LoVo (cell line): ENCODE measurements at regions not wholly inside any gene's neighbourhood (a gene's known extent, or its start where the extent isn't known, plus 50 kb on each side); places are given as distances from the start of the nearest gene placed in this dataset.
"Not testable (repeated sequence)": the region's sequence is repeated elsewhere in the genome, so short reads cannot be mapped to it uniquely, and the experiment has no call there.

Source experiments
- DNase-seq: peaks from one replicate; pipeline ENCODE4 v3.0.0-alpha.2; 2016; ENCODE audit warnings: low spot score

- not testable (repeated sequence) for DNase-seq
Observed at GRCh38 chrX:128606817-128607216, 554.6 kb upstream of the ACTRT1 start.

GRCh38 chrX:128606357-128606756, 554.2 kb upstream of the ACTRT1 start:
- not testable (repeated sequence) for DNase-seq

- DNase-seq, result no peak
Observed at GRCh38 chrX:128601706-128602105, 549.5 kb upstream of the ACTRT1 start.

- DNase-seq, result no peak
Observed at GRCh38 chrX:128599632-128600031, 547.4 kb upstream of the ACTRT1 start.

GRCh38 chrX:128582036-128582435, 529.8 kb upstream of the ACTRT1 start:
- DNase-seq, result no peak

- no peak for DNase-seq
Observed at GRCh38 chrX:128581615-128582014, 529.4 kb upstream of the ACTRT1 start.

- no peak for DNase-seq
Observed at GRCh38 chrX:128543114-128543513, 490.9 kb upstream of the ACTRT1 start.

- no peak for DNase-seq
Observed at GRCh38 chrX:128518508-128518907, 466.3 kb upstream of the ACTRT1 start.

- no peak for DNase-seq
Observed at GRCh38 chrX:128517691-128518090, 465.5 kb upstream of the ACTRT1 start.

- DNase-seq, result no peak
Observed at GRCh38 chrX:128504496-128504895, 452.3 kb upstream of the ACTRT1 start.

GRCh38 chrX:128464116-128464515, 411.9 kb upstream of the ACTRT1 start:
- DNase-seq, result no peak

- no peak for DNase-seq
Observed at GRCh38 chrX:128460835-128461234, 408.6 kb upstream of the ACTRT1 start.

- DNase-seq, result no peak
Observed at GRCh38 chrX:128458888-128459287, 406.7 kb upstream of the ACTRT1 start.

GRCh38 chrX:128457674-128458073, 405.5 kb upstream of the ACTRT1 start:
- no peak for DNase-seq

GRCh38 chrX:128439159-128439558, 387.0 kb upstream of the ACTRT1 start:
- no peak for DNase-seq

- no peak for DNase-seq
Observed at GRCh38 chrX:128438082-128438481, 385.9 kb upstream of the ACTRT1 start.

GRCh38 chrX:128436397-128437103, 384.3 kb upstream of the ACTRT1 start:
- no peak for DNase-seq

GRCh38 chrX:128425546-128425945, 373.3 kb upstream of the ACTRT1 start:
- no peak for DNase-seq

- DNase-seq, result no peak
Observed at GRCh38 chrX:128408842-128409241, 356.6 kb upstream of the ACTRT1 start.

- DNase-seq, result no peak
Observed at GRCh38 chrX:128396601-128397000, 344.4 kb upstream of the ACTRT1 start.

- peak; percentile 1 for DNase-seq
Observed at GRCh38 chrX:128383846-128384245, 331.6 kb upstream of the ACTRT1 start.

GRCh38 chrX:128365492-128365891, 313.3 kb upstream of the ACTRT1 start:
- DNase-seq, result no peak

GRCh38 chrX:128335671-128336070, 283.5 kb upstream of the ACTRT1 start:
- DNase-seq, result no peak

- DNase-seq, result no peak
Observed at GRCh38 chrX:128334821-128335220, 282.6 kb upstream of the ACTRT1 start.
